ENCODE measurements at regions not wholly inside any gene's neighbourhood (a gene's known extent, or its start where the extent isn't known, plus 50 kb on each side); places are given as distances from the start of the nearest gene placed in this dataset.

DNA sequence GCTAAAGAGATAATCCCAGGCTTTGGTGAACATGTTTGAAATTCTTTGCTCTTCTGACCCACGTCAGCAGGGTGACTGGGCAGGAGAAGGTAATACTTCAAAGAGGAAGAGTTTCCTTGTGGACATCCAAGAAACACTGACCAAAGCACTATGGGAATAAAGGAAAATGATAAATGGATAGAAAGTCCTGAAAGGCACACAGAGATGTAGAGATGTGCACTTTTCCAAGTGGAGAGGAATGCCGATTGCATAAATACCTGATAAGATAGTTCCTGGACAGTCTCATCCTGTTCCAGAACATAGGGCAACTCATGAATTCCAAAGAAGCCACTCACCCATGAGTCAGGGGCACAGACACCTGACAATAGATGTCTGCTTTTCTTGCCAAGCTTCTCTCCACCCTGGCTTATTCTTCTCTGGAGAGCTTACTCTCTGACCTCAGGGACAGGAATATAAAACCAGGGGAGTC is 191.3 kb upstream of the FOXA2 start:
- Histone ChIP-seq H3K79me2 (ENCODE audit: insufficient read depth, low read length) (no peaks in the 10 kb centered on the region; the same call in 1 of the 2 replicates), H3K23ac (ENCODE audit: insufficient read length, low read depth, low read length) (no peak overlapping the region), H3K23me2 (ENCODE audit: insufficient read length, low read depth, low read length, poor library complexity, severe bottlenecking) (no peaks in the 10 kb centered on the region), H2BK15ac (ENCODE audit: low read depth, low read length) (no peak overlapping the region), H3K4me2 (ENCODE audit: insufficient read depth, insufficient read length, low read length) (no peak overlapping the region), H2BK5ac (ENCODE audit: insufficient read length, low read length) (no peak overlapping the region), H3K27me3 (ENCODE audit: insufficient read depth, low read length) (no peaks in the 10 kb centered on the region), H3K9me3 (ENCODE audit: control insufficient read depth, low read depth, low read length) (no peaks in the 10 kb centered on the region), H3K18ac (ENCODE audit: insufficient read length, low read depth, low read length) (no peak overlapping the region), H3K79me1 (ENCODE audit: insufficient read depth, low read depth, low read length, poor library complexity, severe bottlenecking) (no peaks in the 10 kb centered on the region), H3T11ph (ENCODE audit: low read length) (no peak overlapping the region), H3K27ac (ENCODE audit: insufficient read length, low read depth, low read length) (no peak overlapping the region), H3K4me1 (ENCODE audit: insufficient read depth, low read length) (no peaks in the 10 kb centered on the region), H4K91ac (ENCODE audit: insufficient read length, low read depth, low read length) (no peak overlapping the region), H2AFZ (ENCODE audit: low read length) (no peak overlapping the region), H2BK20ac (ENCODE audit: low read depth, low read length, poor library complexity, severe bottlenecking) (no peak overlapping the region), H4K20me1 (ENCODE audit: control insufficient read depth, insufficient read depth, insufficient read length) (no peaks in the 10 kb centered on the region), H2AK5ac (ENCODE audit: insufficient read length, low read length) (no peak overlapping the region), H2BK12ac (ENCODE audit: insufficient read length, low read depth, low read length) (no peak overlapping the region), H3K14ac (ENCODE audit: insufficient read depth, low read length) (no peak overlapping the region), H3K9ac (ENCODE audit: extremely low read depth, insufficient read length, low read length) (no peak overlapping the region), H3K56ac (ENCODE audit: insufficient read length, low read depth, low read length) (no peak overlapping the region), H4K5ac (ENCODE audit: insufficient read length, low read depth, low read length) (no peak overlapping the region), H2BK120ac (ENCODE audit: low read depth, low read length, poor library complexity, severe bottlenecking) (no peak overlapping the region), H3K4ac (ENCODE audit: low read depth, low read length) (no peak overlapping the region), H4K8ac (replicated peaks; ENCODE audit: insufficient read length, low read depth, low read length) (no peak overlapping the region)
- peaks cover 7% of the 10 kb centered on the region in 2 experiments; a peak in 4 of 5 replicates for H3K9me3 Mint-ChIP-seq
- TF ChIP-seq, protein P1, sequence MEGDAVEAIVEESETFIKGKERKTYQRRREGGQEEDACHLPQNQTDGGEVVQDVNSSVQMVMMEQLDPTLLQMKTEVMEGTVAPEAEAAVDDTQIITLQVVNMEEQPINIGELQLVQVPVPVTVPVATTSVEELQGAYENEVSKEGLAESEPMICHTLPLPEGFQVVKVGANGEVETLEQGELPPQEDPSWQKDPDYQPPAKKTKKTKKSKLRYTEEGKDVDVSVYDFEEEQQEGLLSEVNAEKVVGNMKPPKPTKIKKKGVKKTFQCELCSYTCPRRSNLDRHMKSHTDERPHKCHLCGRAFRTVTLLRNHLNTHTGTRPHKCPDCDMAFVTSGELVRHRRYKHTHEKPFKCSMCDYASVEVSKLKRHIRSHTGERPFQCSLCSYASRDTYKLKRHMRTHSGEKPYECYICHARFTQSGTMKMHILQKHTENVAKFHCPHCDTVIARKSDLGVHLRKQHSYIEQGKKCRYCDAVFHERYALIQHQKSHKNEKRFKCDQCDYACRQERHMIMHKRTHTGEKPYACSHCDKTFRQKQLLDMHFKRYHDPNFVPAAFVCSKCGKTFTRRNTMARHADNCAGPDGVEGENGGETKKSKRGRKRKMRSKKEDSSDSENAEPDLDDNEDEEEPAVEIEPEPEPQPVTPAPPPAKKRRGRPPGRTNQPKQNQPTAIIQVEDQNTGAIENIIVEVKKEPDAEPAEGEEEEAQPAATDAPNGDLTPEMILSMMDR (conservative IDR thresholded peaks at IDR 0.05), result no peak
- H3K27ac Mint-ChIP-seq, result no peak overlapping the region
- no peak for DNase-seq
- H3K36me3 Mint-ChIP-seq (ENCODE audit: insufficient read depth in 1 of 3, low read depth in 3 of 3), result peaks cover 0 to 2% (median 0%) of the 10 kb centered on the region in 3 experiments; a peak in 1 of 7 replicates
- no CpG with 5 or more reads among the region's 2 CpGs for WGBS (ENCODE audit: extremely low coverage, insufficient read length, low lambda C conversion rate)
- H3K27me3 Mint-ChIP-seq (ENCODE audit: low read depth), result peaks cover 10% of the 10 kb centered on the region
- no peaks in the 10 kb centered on the region for H3K4me1 Mint-ChIP-seq
- no peak overlapping the region for H3K4me3 Mint-ChIP-seq
